Right lobe of liver (tissue), 6 donors: ENCODE measurements at regions not wholly inside any gene's neighbourhood (a gene's known extent, or its start where the extent isn't known, plus 50 kb on each side); places are given as distances from the start of the nearest gene placed in this dataset.

Experiments used
- ATAC-seq, 4 donors: fragments of 200-7000 bp; cut with Tn5 transposase; one replicate each; pipeline ENCODE4 v1.9.1; 2020; ENCODE audit warnings: mild to moderate bottlenecking in 4 of 4, moderate library complexity in 4 of 4
- DNase-seq, 3 donors: peaks; one replicate each; pipeline ENCODE4 v3.0.0-alpha.2; 2020
- H3K27ac ChIP-seq, 3 donors: fragments of 200-600 bp; one replicate each; pipeline ENCODE4 v1.8.0; 2022
- H3K27me3 ChIP-seq, 2 donors: fragments of 200-600 bp; one replicate each; pipeline ENCODE4 v1.8.0; 2022
- H3K36me3 ChIP-seq, 4 donors: fragments of 200-600 bp; sonication (generic) in 1 of 4; one replicate each; pipeline versions ENCODE4 v1.5.1 to v1.8.0; 2017 to 2022; ENCODE audit warnings: control low read depth in 1 of 4
- H3K4me1 ChIP-seq, 4 donors: fragments of 200-600 bp; sonication (generic) in 1 of 4; one replicate each; pipeline versions ENCODE4 v1.5.1 to v1.8.0; 2017 to 2022; ENCODE audit warnings: control low read depth in 1 of 4
- H3K4me3 ChIP-seq, 3 donors: fragments of 200-600 bp; one replicate each; pipeline ENCODE4 v1.8.0; 2022
- H3K9me3 ChIP-seq, 4 donors: fragments of 200-600 bp; sonication (generic) in 1 of 4; one replicate each; pipeline versions ENCODE4 v1.5.1 to v1.8.0; 2017 to 2022; ENCODE audit warnings: control low read depth in 1 of 4
- POLR2A ChIP-seq: fragments of 450-650 bp; IDR thresholded peaks from one replicate; pipeline ENCODE4 v1.6.1; 2017; ENCODE audit warnings: antibody characterized with exemption, mild to moderate bottlenecking
- WGBS: methylation state at CpG from one replicate; pipeline ENCODE4 v1.1.6; 2018; ENCODE audit warnings: low coverage, low lambda C conversion rate; ENCODE audit not compliant: insufficient coverage; ENCODE audit errors: missing lambda C conversion rate; 5-methylcytosine and 5-hydroxymethylcytosine counted together
- intact Hi-C, 2 donors: fragments of 100-400 bp; cut with DNase I; formaldehyde crosslinking; loops; one replicate each; pipeline versions ENCODE4 v1.11.2 to v1.14.1; 2022
- TF ChIP-seq, protein P1 (sequence below), 4 donors: fragments of 200-600 bp in 3 of 4; fragments of 450-650 bp in 1 of 4; IDR thresholded peaks; one replicate each; pipeline versions ENCODE4 v1.5.1 to v1.8.0; 2016 to 2022; ENCODE audit warnings: antibody characterized with exemption in 4 of 4, mild to moderate bottlenecking in 2 of 4
- donor health status: DM: no; HTN: yes; CAD: no.
- donor health status: DM: no; HTN: no; CAD: no.
- donor health status: DM: no; HTN: no; CAD: no.
- donor health status: DM: no; HTN: yes; CAD: no.
- donor health status: DM: no; HTN: yes; CAD: no.

DNA sequence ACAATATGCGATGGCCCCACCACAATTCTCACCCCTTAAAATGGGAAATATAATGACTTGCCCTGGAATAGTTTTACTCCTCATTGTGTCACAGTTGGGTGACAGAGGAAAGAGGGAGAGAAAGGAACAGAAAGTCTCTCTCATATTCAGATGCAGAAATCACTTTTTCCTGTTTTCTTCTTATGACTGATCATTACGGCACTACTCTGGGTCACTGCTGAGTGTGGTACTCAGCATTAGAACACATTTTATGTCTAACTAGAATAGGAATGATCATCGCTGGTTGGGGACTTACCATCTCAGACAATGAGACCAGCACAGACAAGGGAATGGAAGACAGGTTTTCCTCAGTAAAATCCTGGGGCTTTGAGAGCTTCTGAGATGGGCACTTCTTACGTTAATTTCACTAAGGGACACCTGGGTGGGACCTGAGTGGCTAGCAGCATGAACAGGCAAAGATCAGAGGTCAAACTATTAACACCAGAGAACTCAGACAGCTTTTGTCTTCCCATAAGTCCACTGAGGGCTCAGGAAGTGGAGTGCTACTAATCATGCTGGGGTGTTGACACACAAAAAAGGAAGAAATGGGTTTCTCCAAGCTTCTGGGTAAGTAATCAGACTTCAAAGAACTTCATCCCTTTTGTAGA, 54.9 kb upstream of the ARHGAP18 start:
- no peaks in the 10 kb centered on the region for H3K36me3 ChIP-seq
- no peaks in the 10 kb centered on the region for H3K27me3 ChIP-seq
- H3K4me3 ChIP-seq: no peak overlapping the region
- intact Hi-C loops: no loop called here
- WGBS: 79% methylated on average over 4 of the region's 4 CpGs
- H3K4me1 ChIP-seq: peaks cover 0 to 6% (median 2%) of the 10 kb centered on the region in 4 donors
- TF ChIP-seq, protein P1, sequence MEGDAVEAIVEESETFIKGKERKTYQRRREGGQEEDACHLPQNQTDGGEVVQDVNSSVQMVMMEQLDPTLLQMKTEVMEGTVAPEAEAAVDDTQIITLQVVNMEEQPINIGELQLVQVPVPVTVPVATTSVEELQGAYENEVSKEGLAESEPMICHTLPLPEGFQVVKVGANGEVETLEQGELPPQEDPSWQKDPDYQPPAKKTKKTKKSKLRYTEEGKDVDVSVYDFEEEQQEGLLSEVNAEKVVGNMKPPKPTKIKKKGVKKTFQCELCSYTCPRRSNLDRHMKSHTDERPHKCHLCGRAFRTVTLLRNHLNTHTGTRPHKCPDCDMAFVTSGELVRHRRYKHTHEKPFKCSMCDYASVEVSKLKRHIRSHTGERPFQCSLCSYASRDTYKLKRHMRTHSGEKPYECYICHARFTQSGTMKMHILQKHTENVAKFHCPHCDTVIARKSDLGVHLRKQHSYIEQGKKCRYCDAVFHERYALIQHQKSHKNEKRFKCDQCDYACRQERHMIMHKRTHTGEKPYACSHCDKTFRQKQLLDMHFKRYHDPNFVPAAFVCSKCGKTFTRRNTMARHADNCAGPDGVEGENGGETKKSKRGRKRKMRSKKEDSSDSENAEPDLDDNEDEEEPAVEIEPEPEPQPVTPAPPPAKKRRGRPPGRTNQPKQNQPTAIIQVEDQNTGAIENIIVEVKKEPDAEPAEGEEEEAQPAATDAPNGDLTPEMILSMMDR (IDR thresholded peaks at IDR 0.05): no peak
- no peak for TF ChIP-seq POLR2A
- no peaks in the 10 kb centered on the region for H3K9me3 ChIP-seq
- ATAC-seq (no peak), DNase-seq (no peak)
- H3K27ac ChIP-seq: no peak overlapping the region

DNA sequence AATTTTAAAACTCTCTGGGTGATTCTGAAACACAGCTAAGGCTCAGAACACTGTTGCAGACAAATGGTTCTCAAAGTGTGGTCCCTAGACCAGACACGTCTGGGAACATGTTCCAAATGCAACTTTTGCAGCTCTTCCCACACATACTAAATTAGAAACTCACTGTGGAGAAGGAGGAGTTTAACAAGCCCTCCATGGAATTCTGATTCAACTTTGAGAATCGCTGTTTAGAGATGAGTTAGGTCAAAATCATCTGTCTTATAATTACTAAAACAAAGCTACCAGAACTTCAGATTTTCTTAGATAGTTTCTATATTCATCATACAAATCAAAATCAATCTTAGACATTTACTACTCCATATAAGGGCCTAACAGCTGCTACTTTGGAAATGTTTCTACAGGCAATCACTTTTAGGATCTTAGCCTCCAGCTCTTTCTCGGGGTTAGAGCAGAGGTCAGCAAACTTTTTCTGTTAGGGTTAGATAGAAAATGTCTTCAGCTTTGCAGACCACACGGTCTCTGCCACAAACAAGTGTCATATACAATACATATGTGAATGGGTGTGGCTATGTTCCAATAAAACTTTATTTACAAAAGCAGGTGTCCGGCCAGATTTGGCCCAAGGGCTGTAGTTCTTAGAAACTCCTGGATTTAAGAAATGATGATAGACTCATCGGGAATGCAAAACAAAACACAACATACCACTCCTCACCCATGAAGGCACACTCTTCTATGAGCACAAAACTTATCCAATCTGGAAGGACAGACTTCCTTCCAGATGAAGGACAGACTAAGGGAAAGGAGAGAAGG, 50.0 kb upstream of the ARHGAP18 start:
- intact Hi-C loops: no loop called here
- no peak overlapping the region for H3K4me3 ChIP-seq
- H3K27me3 ChIP-seq: no peaks in the 10 kb centered on the region
- no peaks in the 10 kb centered on the region for H3K4me1 ChIP-seq
- no peaks in the 10 kb centered on the region for H3K36me3 ChIP-seq
- no peak for TF ChIP-seq POLR2A
- TF ChIP-seq, protein P1 (IDR thresholded peaks at IDR 0.05): no peak
- H3K27ac ChIP-seq: no peak overlapping the region
- DNase-seq (no peak), ATAC-seq (no peak)
- H3K9me3 ChIP-seq: no peaks in the 10 kb centered on the region
- WGBS: 78% methylated on average over 6 of the region's 6 CpGs
